ENCODE measurements at regions not wholly inside any gene's neighbourhood (a gene's known extent, or its start where the extent isn't known, plus 50 kb on each side); places are given as distances from the start of the nearest gene placed in this dataset.

- Histone ChIP-seq H3K27me3 (ENCODE audit: insufficient read depth, low read depth) (no peaks in the 10 kb centered on the region), H3K27ac (no peak overlapping the region), H3K36me3 (ENCODE audit: low read depth) (no peaks in the 10 kb centered on the region), H4K20me1 (ENCODE audit: insufficient read depth) (no peaks in the 10 kb centered on the region), H2AFZ (no peak overlapping the region), H3K4me2 (no peak overlapping the region), H3K4me3 (no peak overlapping the region), H3K4me1 (replicated peaks; ENCODE audit: insufficient read depth) (no peaks in the 10 kb centered on the region), H3K9me3 (ENCODE audit: insufficient read depth, low read depth) (no peaks in the 10 kb centered on the region), H3F3A (ENCODE audit: insufficient read depth, low read depth) (no peaks in the 10 kb centered on the region), H3K79me2 (ENCODE audit: low read depth) (no peaks in the 10 kb centered on the region), H3K9me2 (ENCODE audit: insufficient read depth) (no peaks in the 10 kb centered on the region)
- intact Hi-C loops (cut with micrococcal nuclease; ENCODE audit: unreplicated experiment), result no loop called here
- TF ChIP-seq CTCF (conservative IDR thresholded peaks at IDR 0.05) (no peak), EZH2 (IDR thresholded peaks at IDR 0.05; ENCODE audit: low read depth) (no peak)
- BruUV-seq (replicated peaks), result no TSS peak
- CTCF ChIA-PET, result no interaction called here
- POLR2A ChIA-PET (ENCODE audit: unreplicated experiment), result no interaction called here
- peak in 1 of 2 experiments; percentile 34 for DNase-seq
Observed at GRCh38 chrX:20487227-20487626, 220.5 kb upstream of the RPS6KA3 start.

GRCh38 chrX:20481632-20482031, 214.9 kb upstream of the RPS6KA3 start:
- no peak for TF ChIP-seq EZH2 (IDR thresholded peaks at IDR 0.05; ENCODE audit: low read depth)
- no peak for TF ChIP-seq CTCF (conservative IDR thresholded peaks at IDR 0.05)

GRCh38 chrX:20479896-20480295, 213.2 kb upstream of the RPS6KA3 start:
- no peak overlapping the region for H3K4me2 ChIP-seq
- CTCF ChIA-PET, result no interaction called here

More at GRCh38 chrX:20481632-20482031, 214.9 kb upstream of the RPS6KA3 start:
- no TSS peak for BruUV-seq (replicated peaks)
- Histone ChIP-seq H4K20me1 (ENCODE audit: insufficient read depth) (no peaks in the 10 kb centered on the region), H2AFZ (no peak overlapping the region), H3K36me3 (ENCODE audit: low read depth) (no peaks in the 10 kb centered on the region), H3K27ac (no peak overlapping the region), H3K9me3 (ENCODE audit: insufficient read depth, low read depth) (no peaks in the 10 kb centered on the region), H3K27me3 (ENCODE audit: insufficient read depth, low read depth) (no peaks in the 10 kb centered on the region), H3K79me2 (ENCODE audit: low read depth) (no peaks in the 10 kb centered on the region), H3K9me2 (ENCODE audit: insufficient read depth) (no peaks in the 10 kb centered on the region), H3K4me2 (no peak overlapping the region), H3F3A (ENCODE audit: insufficient read depth, low read depth) (no peaks in the 10 kb centered on the region), H3K4me1 (replicated peaks; ENCODE audit: insufficient read depth) (no peaks in the 10 kb centered on the region), H3K4me3 (no peak overlapping the region)
- ChIA-PET POLR2A (ENCODE audit: unreplicated experiment) (no interaction called here), CTCF (no interaction called here)
- DNase-seq, result no peak
- intact Hi-C loops (cut with micrococcal nuclease; ENCODE audit: unreplicated experiment), result no loop called here

More at GRCh38 chrX:20479896-20480295, 213.2 kb upstream of the RPS6KA3 start:
- H3K4me1 ChIP-seq (replicated peaks; ENCODE audit: insufficient read depth), result no peaks in the 10 kb centered on the region
- no peaks in the 10 kb centered on the region for H3K9me3 ChIP-seq (ENCODE audit: insufficient read depth, low read depth)
- no peaks in the 10 kb centered on the region for H3K9me2 ChIP-seq (ENCODE audit: insufficient read depth)
- H3F3A ChIP-seq (ENCODE audit: insufficient read depth, low read depth), result no peaks in the 10 kb centered on the region
- POLR2A ChIA-PET (ENCODE audit: unreplicated experiment), result no interaction called here
- DNase-seq, result no peak
- H3K4me3 ChIP-seq, result no peak overlapping the region
- no peaks in the 10 kb centered on the region for H3K36me3 ChIP-seq (ENCODE audit: low read depth)
- BruUV-seq (replicated peaks), result no TSS peak
- TF ChIP-seq CTCF (conservative IDR thresholded peaks at IDR 0.05), result no peak
- TF ChIP-seq EZH2 (IDR thresholded peaks at IDR 0.05; ENCODE audit: low read depth), result no peak
- H3K27ac ChIP-seq, result no peak overlapping the region
- intact Hi-C loops (cut with micrococcal nuclease; ENCODE audit: unreplicated experiment), result no loop called here
- H3K79me2 ChIP-seq (ENCODE audit: low read depth), result no peaks in the 10 kb centered on the region
- H4K20me1 ChIP-seq (ENCODE audit: insufficient read depth), result no peaks in the 10 kb centered on the region
- no peak overlapping the region for H2AFZ ChIP-seq
- H3K27me3 ChIP-seq (ENCODE audit: insufficient read depth, low read depth), result no peaks in the 10 kb centered on the region

Data from PC-9 (cell line).